Lower leg skin (tissue), 4 donors: ENCODE measurements at regions not wholly inside any gene's neighbourhood (a gene's known extent, or its start where the extent isn't known, plus 50 kb on each side); places are given as distances from the start of the nearest gene placed in this dataset.

ENCODE experiments used
- DNase-seq, 2 donors: peaks; one replicate each; pipeline ENCODE4 v3.0.0-alpha.2; 2019; ENCODE audit warnings: low spot score in 2 of 2
- H3K4me3 ChIP-seq: fragments of 200-600 bp; sonication (generic); 2 replicates; pipeline ENCODE4 v1.5.1; 2017; ENCODE audit warnings: mild to moderate bottlenecking, low read depth; ENCODE audit not compliant: poor library complexity, severe bottlenecking
- CTCF ChIP-seq, 3 donors: fragments of 450-650 bp; IDR thresholded peaks; one replicate each; pipeline ENCODE4 v1.5.1; 2016; ENCODE audit warnings: antibody characterized with exemption in 3 of 3, mild to moderate bottlenecking in 3 of 3, moderate library complexity in 2 of 3
- POLR2A ChIP-seq, 2 donors: fragments of 450-650 bp; IDR thresholded peaks; one replicate each; pipeline ENCODE4 v1.6.1; 2016 to 2017; ENCODE audit warnings: antibody characterized with exemption in 2 of 2, mild to moderate bottlenecking in 1 of 2, moderate library complexity in 1 of 2
- WGBS, 2 donors: methylation state at CpG; one replicate each; pipeline ENCODE4 v1.1.5; 2018; 5-methylcytosine and 5-hydroxymethylcytosine counted together
- intact Hi-C: fragments of 100-400 bp; cut with DNase I; formaldehyde crosslinking; loops from one replicate; pipeline ENCODE4 v1.15.0; 2023; ENCODE audit warnings: low total_unique reads

- intact Hi-C loops, result no loop called here
- WGBS, 2 donors, result 96% methylated on average over 3 of the region's 3 CpGs
- DNase-seq, result no peak
- TF ChIP-seq CTCF (IDR thresholded peaks at IDR 0.05) (no peak), POLR2A (IDR thresholded peaks at IDR 0.05) (no peak)
- no peak overlapping the region for H3K4me3 ChIP-seq
Observed at GRCh38 chr2:113838744-113839444, 51.0 kb upstream of the ACTR3 start.

GRCh38 chr2:113838277-113838676, 51.6 kb upstream of the ACTR3 start:
- WGBS, 2 donors, result 91 to 95% methylated on average over 2 of the region's 2 CpGs
- H3K4me3 ChIP-seq, result no peak overlapping the region
- no peak for DNase-seq
- TF ChIP-seq POLR2A (IDR thresholded peaks at IDR 0.05), result no peak
- TF ChIP-seq CTCF (IDR thresholded peaks at IDR 0.05), result no peak
- intact Hi-C loops, result no loop called here

DNA sequence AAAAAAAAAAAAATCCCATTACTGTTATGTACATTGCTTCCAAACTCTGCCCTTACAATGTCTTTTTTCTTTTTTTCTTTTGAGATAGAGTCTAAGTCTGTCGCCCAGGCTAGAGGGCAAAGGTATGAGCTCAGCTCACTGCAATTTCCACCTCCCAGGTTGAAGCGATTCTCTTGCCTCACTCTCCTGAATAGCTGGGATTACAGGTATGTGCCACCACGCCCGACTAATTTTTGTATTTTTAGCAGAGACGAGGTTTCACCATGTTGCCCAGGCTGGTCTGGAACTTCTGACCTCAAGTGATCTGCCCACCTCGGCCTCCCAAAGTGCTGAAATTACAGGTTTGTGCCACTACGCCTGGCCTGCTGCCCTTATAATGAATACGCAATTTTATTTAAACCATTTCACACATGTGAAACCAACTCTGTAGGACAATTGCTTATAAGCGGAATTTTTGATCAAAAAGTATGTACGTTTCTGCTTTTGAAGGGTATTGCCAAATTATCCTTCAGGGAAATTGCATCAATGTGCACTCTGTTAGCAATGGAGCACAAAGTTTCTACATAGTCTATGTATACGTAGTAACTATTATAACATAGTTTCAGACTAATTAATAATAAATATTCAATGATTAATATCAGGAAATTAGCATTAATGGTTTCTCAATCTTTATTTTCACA, 55.7 kb upstream of the ACTR3 start:
- H3K4me3 ChIP-seq, result no peak overlapping the region
- 68 to 72% methylated on average over 11 of the region's 11 CpGs for whole genome bisulfite sequencing, 2 donors
- intact Hi-C loops, result no loop called here
- TF ChIP-seq POLR2A (IDR thresholded peaks at IDR 0.05), result no peak
- TF ChIP-seq CTCF (IDR thresholded peaks at IDR 0.05), result no peak
- no peak for DNase-seq

GRCh38 chr2:113832795-113833290, 57.0 kb upstream of the ACTR3 start:
- DNase-seq, result no peak
- no peak overlapping the region for H3K4me3 ChIP-seq
- no peak for TF ChIP-seq CTCF (IDR thresholded peaks at IDR 0.05)
- TF ChIP-seq POLR2A (IDR thresholded peaks at IDR 0.05), result no peak
- intact Hi-C loops, result no loop called here
- WGBS, 2 donors, result 75 to 95% methylated on average over 4 of the region's 4 CpGs

- DNase-seq, result no peak
- H3K4me3 ChIP-seq, result no peak overlapping the region
- TF ChIP-seq POLR2A (IDR thresholded peaks at IDR 0.05) (no peak), CTCF (IDR thresholded peaks at IDR 0.05) (no peak)
- WGBS, 2 donors, result 47 to 49% methylated on average over 6 of the region's 6 CpGs
- intact Hi-C loops, result no loop called here
Observed at GRCh38 chr2:113831161-113831560, 58.7 kb upstream of the ACTR3 start.
